SU-DHL-6 (cell line): ENCODE measurements at regions not wholly inside any gene's neighbourhood (a gene's known extent, or its start where the extent isn't known, plus 50 kb on each side); places are given as distances from the start of the nearest gene placed in this dataset.

Source experiments
- H2AFZ ChIP-seq: fragments of 200-600 bp; sonication (generic); 2 replicates; pipeline ENCODE4 v1.6.1; 2014; ENCODE audit warnings: low read depth, mild to moderate bottlenecking, moderate library complexity, mixed read lengths, antibody characterized with exemption, low read length; ENCODE audit not compliant: severe bottlenecking
- H3F3A ChIP-seq: fragments of 200-600 bp; shearing (Covaris generic); 2 replicates; pipeline ENCODE4 v1.6.0; 2016; ENCODE audit warnings: antibody characterized with exemption, mild to moderate bottlenecking; ENCODE audit not compliant: insufficient read depth
- H3K27ac ChIP-seq: fragments of 200-600 bp; sonication (generic); 2 replicates; pipeline ENCODE4 v1.5.1; 2016; ENCODE audit warnings: low read depth, mild to moderate bottlenecking, low read length, moderate library complexity, mixed read lengths
- H3K27me3 ChIP-seq: fragments of 200-600 bp; sonication (generic), shearing (Covaris generic); 2 replicates; pipeline ENCODE4 v1.6.0; 2014; ENCODE audit warnings: mild to moderate bottlenecking, low read length
- H3K36me3 ChIP-seq: fragments of 200-600 bp; sonication (generic); 2 replicates; pipeline ENCODE4 v1.6.1; 2014; ENCODE audit warnings: mild to moderate bottlenecking, low read length, mixed read lengths
- H3K4me2 ChIP-seq: fragments of 300-600, 200-600 bp; shearing (Covaris generic), sonication (generic); 2 replicates; pipeline ENCODE4 v1.6.0; 2014; ENCODE audit warnings: low read length, low read depth, mild to moderate bottlenecking; ENCODE audit not compliant: poor library complexity, severe bottlenecking
- H3K4me3 ChIP-seq: fragments of 200-600 bp; sonication (generic); 2 replicates; pipeline ENCODE4 v1.5.1; 2014; ENCODE audit warnings: antibody characterized with exemption, low read length, mild to moderate bottlenecking, mixed read lengths; ENCODE audit not compliant: insufficient read depth, poor library complexity, severe bottlenecking
- H3K79me2 ChIP-seq: fragments of 200-600 bp; sonication (generic); 2 replicates; pipeline ENCODE4 v1.6.1; 2014; ENCODE audit warnings: mild to moderate bottlenecking, low read length, moderate library complexity; ENCODE audit not compliant: insufficient read depth
- H3K9ac ChIP-seq: fragments of 200-600 bp; sonication (generic); 2 replicates; pipeline ENCODE4 v1.7.0; 2014; ENCODE audit warnings: mild to moderate bottlenecking, low read length
- H3K9me2 ChIP-seq: fragments of 200-600 bp; sonication (generic); replicated peaks from 2 replicates; pipeline ENCODE4 v1.6.1; 2014; ENCODE audit warnings: low read length; ENCODE audit not compliant: insufficient read depth
- H3K9me3 ChIP-seq: fragments of 200-600 bp; sonication (generic); 2 replicates; pipeline ENCODE4 v1.6.1; 2014; ENCODE audit warnings: low read length, mixed read lengths; ENCODE audit not compliant: insufficient read depth
- H4K20me1 ChIP-seq: fragments of 200-600 bp; sonication (generic); 2 replicates; pipeline ENCODE4 v1.6.1; 2014; ENCODE audit warnings: low read depth, mild to moderate bottlenecking, antibody characterized with exemption, low read length, moderate library complexity, mixed read lengths
- EZH2phosphoT487 ChIP-seq: fragments of 200-600 bp; sonication (generic), shearing (Covaris generic); conservative IDR thresholded peaks from 2 replicates; pipeline ENCODE4 v1.6.1; 2018; ENCODE audit warnings: mild to moderate bottlenecking, antibody characterized with exemption, low read length, moderate library complexity, mixed read lengths
- TF ChIP-seq, protein P1 (sequence below): fragments of 200-600 bp; sonication (generic); IDR thresholded peaks from one replicate; pipeline ENCODE4 v1.5.1; 2017; ENCODE audit warnings: antibody characterized with exemption, mild to moderate bottlenecking, low read length, moderate library complexity; ENCODE audit not compliant: insufficient read depth, poor library complexity, severe bottlenecking

DNA sequence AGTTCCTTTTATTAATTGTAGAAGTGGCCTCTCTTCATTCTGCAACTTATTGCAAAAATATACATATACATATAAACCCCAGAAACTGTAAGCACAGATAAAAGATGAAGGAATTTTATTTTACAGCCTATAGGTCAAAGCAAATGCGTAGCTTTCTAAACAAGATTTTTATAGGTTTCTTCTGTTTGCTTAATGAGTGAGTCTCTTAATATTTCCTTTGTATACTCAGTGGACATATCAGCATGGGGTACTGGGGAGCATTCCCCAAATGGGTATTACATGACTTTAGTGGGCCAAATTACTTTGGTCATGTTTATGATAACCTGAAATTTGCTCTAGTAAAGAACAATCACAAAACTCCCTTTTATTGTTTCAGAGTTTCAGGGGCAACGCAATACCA, 1698.6 kb upstream of the IGFBP7 start:
- no peaks in the 10 kb centered on the region for H3K27me3 ChIP-seq
- no peaks in the 10 kb centered on the region for H3K36me3 ChIP-seq
- no peaks in the 10 kb centered on the region for H3K9me2 ChIP-seq
- no peak overlapping the region for H2AFZ ChIP-seq
- no peaks in the 10 kb centered on the region for H4K20me1 ChIP-seq
- no peak overlapping the region for H3K4me2 ChIP-seq
- H3K9me3 ChIP-seq, result no peaks in the 10 kb centered on the region
- H3K9ac ChIP-seq, result no peak overlapping the region
- no peaks in the 10 kb centered on the region for H3K79me2 ChIP-seq
- no peaks in the 10 kb centered on the region for H3F3A ChIP-seq
- H3K27ac ChIP-seq, result no peak overlapping the region
- TF ChIP-seq, protein P1, sequence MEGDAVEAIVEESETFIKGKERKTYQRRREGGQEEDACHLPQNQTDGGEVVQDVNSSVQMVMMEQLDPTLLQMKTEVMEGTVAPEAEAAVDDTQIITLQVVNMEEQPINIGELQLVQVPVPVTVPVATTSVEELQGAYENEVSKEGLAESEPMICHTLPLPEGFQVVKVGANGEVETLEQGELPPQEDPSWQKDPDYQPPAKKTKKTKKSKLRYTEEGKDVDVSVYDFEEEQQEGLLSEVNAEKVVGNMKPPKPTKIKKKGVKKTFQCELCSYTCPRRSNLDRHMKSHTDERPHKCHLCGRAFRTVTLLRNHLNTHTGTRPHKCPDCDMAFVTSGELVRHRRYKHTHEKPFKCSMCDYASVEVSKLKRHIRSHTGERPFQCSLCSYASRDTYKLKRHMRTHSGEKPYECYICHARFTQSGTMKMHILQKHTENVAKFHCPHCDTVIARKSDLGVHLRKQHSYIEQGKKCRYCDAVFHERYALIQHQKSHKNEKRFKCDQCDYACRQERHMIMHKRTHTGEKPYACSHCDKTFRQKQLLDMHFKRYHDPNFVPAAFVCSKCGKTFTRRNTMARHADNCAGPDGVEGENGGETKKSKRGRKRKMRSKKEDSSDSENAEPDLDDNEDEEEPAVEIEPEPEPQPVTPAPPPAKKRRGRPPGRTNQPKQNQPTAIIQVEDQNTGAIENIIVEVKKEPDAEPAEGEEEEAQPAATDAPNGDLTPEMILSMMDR, result no peak
- TF ChIP-seq EZH2phosphoT487, result no peak
- H3K4me3 ChIP-seq, result no peak overlapping the region

DNA sequence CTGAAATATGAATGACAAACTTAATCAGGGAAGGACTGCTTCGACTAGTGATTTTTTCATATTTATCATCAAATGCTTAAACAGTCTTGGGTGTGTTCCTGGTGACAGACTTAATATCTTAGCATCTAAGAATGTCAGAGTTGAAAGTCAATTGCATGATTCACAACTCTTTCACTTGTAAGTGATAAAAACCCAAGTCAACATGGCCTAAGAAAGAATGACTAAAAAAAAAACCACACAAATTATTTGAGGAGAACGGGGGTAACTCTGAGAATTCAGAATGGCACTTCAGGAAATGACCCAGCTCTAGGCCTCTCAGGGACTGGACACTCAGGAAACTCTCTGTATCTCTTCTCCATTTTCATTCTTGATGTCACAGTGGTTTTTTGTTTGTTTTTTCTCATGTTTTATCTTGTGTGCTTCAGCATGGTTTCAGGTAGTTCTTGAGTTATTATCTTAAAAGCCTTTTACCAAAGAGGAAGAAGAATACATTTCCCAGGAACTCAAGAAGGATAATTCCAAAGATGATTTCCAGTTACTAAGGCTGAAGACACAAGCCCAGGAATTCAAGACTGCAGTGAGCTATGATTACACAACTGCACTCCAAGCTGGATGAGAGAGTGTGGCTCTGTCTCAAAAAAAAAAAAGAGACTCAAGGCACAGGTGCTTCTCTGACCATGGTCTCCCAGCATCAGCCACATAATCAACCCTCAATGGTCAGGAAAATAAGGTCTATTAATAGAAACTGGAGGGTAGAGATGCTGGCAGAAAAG, 1697.8 kb upstream of the IGFBP7 start:
- TF ChIP-seq EZH2phosphoT487, result no peak
- TF ChIP-seq, protein P1, result no peak
- H3K36me3 ChIP-seq, result no peaks in the 10 kb centered on the region

DNA sequence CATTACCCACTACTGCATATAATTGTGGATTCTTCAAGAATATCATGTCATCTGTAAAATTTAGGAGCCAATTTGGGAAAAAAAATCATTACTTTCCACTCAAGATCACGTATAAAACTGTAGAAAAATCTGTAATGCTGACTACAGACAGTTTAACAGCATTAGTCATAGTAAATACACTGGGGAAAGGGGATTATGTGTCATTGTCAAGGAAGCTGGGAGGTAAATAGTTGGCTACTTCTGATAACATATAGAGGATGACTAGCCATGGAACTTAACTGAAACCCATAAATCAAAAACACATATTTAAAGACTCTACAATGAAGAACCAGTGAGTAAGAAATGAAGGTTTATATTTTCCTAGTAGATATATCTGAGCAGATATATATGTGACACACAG, 1666.4 kb upstream of the IGFBP7 start:
- Histone ChIP-seq H3K9me3 (no peaks in the 10 kb centered on the region), H3K4me3 (no peak overlapping the region), H3K9ac (no peak overlapping the region), H4K20me1 (no peaks in the 10 kb centered on the region), H3F3A (no peaks in the 10 kb centered on the region), H3K27ac (no peak overlapping the region), H3K4me2 (no peak overlapping the region), H3K79me2 (no peaks in the 10 kb centered on the region), H2AFZ (no peak overlapping the region), H3K27me3 (no peaks in the 10 kb centered on the region), H3K9me2 (no peaks in the 10 kb centered on the region), H3K36me3 (no peaks in the 10 kb centered on the region)
- no peak for TF ChIP-seq EZH2phosphoT487
- TF ChIP-seq, protein P1, result no peak

More for the DNA sequence above, 1697.8 kb upstream of the IGFBP7 start:
- no peaks in the 10 kb centered on the region for H4K20me1 ChIP-seq
- no peaks in the 10 kb centered on the region for H3K79me2 ChIP-seq
- H3K4me3 ChIP-seq, result no peak overlapping the region
- H3K9me2 ChIP-seq, result no peaks in the 10 kb centered on the region
- no peaks in the 10 kb centered on the region for H3F3A ChIP-seq
- H3K9ac ChIP-seq, result no peak overlapping the region
- H3K9me3 ChIP-seq, result no peaks in the 10 kb centered on the region
- H3K4me2 ChIP-seq, result no peak overlapping the region
- H2AFZ ChIP-seq, result no peak overlapping the region
- H3K27ac ChIP-seq, result no peak overlapping the region
- H3K27me3 ChIP-seq, result no peaks in the 10 kb centered on the region
